ENCODE measurements at regions not wholly inside any gene's neighbourhood (a gene's known extent, or its start where the extent isn't known, plus 50 kb on each side); places are given as distances from the start of the nearest gene placed in this dataset.
"Not testable (repeated sequence)": the region's sequence is repeated elsewhere in the genome, so short reads cannot be mapped to it uniquely, and the experiment has no call there.

- Histone ChIP-seq H3K27ac (no peak overlapping the region), H3K4me3 (no peak overlapping the region)
Measured at GRCh38 chr12:126400831-126401230, 1335.6 kb downstream of the AACS start.

- no peak overlapping the region for H3K4me3 ChIP-seq
Measured at GRCh38 chr12:126404293-126404881, 1339.2 kb downstream of the AACS start.

GRCh38 chr12:126418400-126418799 is 1353.2 kb downstream of the AACS start:
- no peak overlapping the region for H3K27ac ChIP-seq
- H3K4me3 ChIP-seq = no peak overlapping the region

More at GRCh38 chr12:126404293-126404881, 1339.2 kb downstream of the AACS start:
- H3K27ac ChIP-seq = no peak overlapping the region

- Histone ChIP-seq H3K4me3 (no peak overlapping the region), H3K27ac (no peak overlapping the region)
Measured at GRCh38 chr12:126419131-126419530, 1353.9 kb downstream of the AACS start.

GRCh38 chr12:126424696-126425095 is 1359.5 kb downstream of the AACS start:
- no peak overlapping the region for H3K4me3 ChIP-seq
- no peak overlapping the region for H3K27ac ChIP-seq

GRCh38 chr12:126425264-126425663 is 1360.0 kb downstream of the AACS start:
- Histone ChIP-seq H3K4me3 (no peak overlapping the region), H3K27ac (no peak overlapping the region)

- H3K4me3 ChIP-seq = no peak overlapping the region
- no peak overlapping the region for H3K27ac ChIP-seq
Measured at GRCh38 chr12:126428769-126429168, 1363.5 kb downstream of the AACS start.

GRCh38 chr12:126430921-126431320 is 1365.7 kb downstream of the AACS start:
- Histone ChIP-seq H3K27ac (no peak overlapping the region), H3K4me3 (no peak overlapping the region)

- H3K27ac ChIP-seq = no peak overlapping the region
Measured at GRCh38 chr12:126431767-126432166, 1366.5 kb downstream of the AACS start.

GRCh38 chr12:126432780-126433179 is 1367.5 kb downstream of the AACS start:
- no peak overlapping the region for H3K27ac ChIP-seq

More at GRCh38 chr12:126431767-126432166, 1366.5 kb downstream of the AACS start:
- no peak overlapping the region for H3K4me3 ChIP-seq

GRCh38 chr12:126434412-126434985 is 1369.3 kb downstream of the AACS start:
- no peak overlapping the region for H3K4me3 ChIP-seq
- no peak overlapping the region for H3K27ac ChIP-seq

More at GRCh38 chr12:126432780-126433179, 1367.5 kb downstream of the AACS start:
- H3K4me3 ChIP-seq = no peak overlapping the region

- H3K4me3 ChIP-seq = no peak overlapping the region
- H3K27ac ChIP-seq = no peak overlapping the region
Measured at GRCh38 chr12:126436041-126436440, 1370.8 kb downstream of the AACS start.

GRCh38 chr12:126437934-126438333 is 1372.7 kb downstream of the AACS start:
- H3K27ac ChIP-seq = no peak overlapping the region
- no peak overlapping the region for H3K4me3 ChIP-seq

GRCh38 chr12:126443977-126444376 is 1378.7 kb downstream of the AACS start:
- Histone ChIP-seq H3K4me3 (no peak overlapping the region), H3K27ac (no peak overlapping the region)

- no peak overlapping the region for H3K27ac ChIP-seq
Measured at GRCh38 chr12:126447346-126447745, 1382.1 kb downstream of the AACS start.

GRCh38 chr12:126451809-126452208 is 1386.6 kb downstream of the AACS start:
- H3K4me3 ChIP-seq = no peak overlapping the region
- H3K27ac ChIP-seq = no peak overlapping the region

More at GRCh38 chr12:126447346-126447745, 1382.1 kb downstream of the AACS start:
- no peak overlapping the region for H3K4me3 ChIP-seq

- H3K27ac ChIP-seq, H3K4me3 ChIP-seq: not testable (repeated sequence)
Measured at GRCh38 chr12:126452686-126453085, 1387.5 kb downstream of the AACS start.

GRCh38 chr12:126454581-126454980 is 1389.3 kb downstream of the AACS start:
- Histone ChIP-seq H3K27ac (no peak overlapping the region), H3K4me3 (no peak overlapping the region)

- no peak overlapping the region for H3K4me3 ChIP-seq
Measured at GRCh38 chr12:126457776-126458175, 1392.5 kb downstream of the AACS start.

GRCh38 chr12:126464153-126464552 is 1398.9 kb downstream of the AACS start:
- H3K27ac ChIP-seq = no peak overlapping the region
- H3K4me3 ChIP-seq = no peak overlapping the region

More at GRCh38 chr12:126457776-126458175, 1392.5 kb downstream of the AACS start:
- no peak overlapping the region for H3K27ac ChIP-seq

- no peak overlapping the region for H3K27ac ChIP-seq
- H3K4me3 ChIP-seq = no peak overlapping the region
Measured at GRCh38 chr12:126469211-126469610, 1404.0 kb downstream of the AACS start.

- H3K4me3 ChIP-seq = no peak overlapping the region
Measured at GRCh38 chr12:126474703-126475102, 1409.5 kb downstream of the AACS start.

More at GRCh38 chr12:126474703-126475102, 1409.5 kb downstream of the AACS start:
- H3K27ac ChIP-seq = no peak overlapping the region

All from skin epidermis (tissue), 12 donors.